GM19438 (cell line): ENCODE measurements at regions not wholly inside any gene's neighbourhood (a gene's known extent, or its start where the extent isn't known, plus 50 kb on each side); places are given as distances from the start of the nearest gene placed in this dataset.
"Not testable (repeated sequence)": the region's sequence is repeated elsewhere in the genome, so short reads cannot be mapped to it uniquely, and the experiment has no call there.

Experiments
- ATAC-seq: cut with Tn5 transposase; IDR thresholded peaks from one replicate; pipeline ENCODE4 v1.9.1; 2021; ENCODE audit warnings: low read depth; ENCODE audit not compliant: unreplicated experiment

DNA sequence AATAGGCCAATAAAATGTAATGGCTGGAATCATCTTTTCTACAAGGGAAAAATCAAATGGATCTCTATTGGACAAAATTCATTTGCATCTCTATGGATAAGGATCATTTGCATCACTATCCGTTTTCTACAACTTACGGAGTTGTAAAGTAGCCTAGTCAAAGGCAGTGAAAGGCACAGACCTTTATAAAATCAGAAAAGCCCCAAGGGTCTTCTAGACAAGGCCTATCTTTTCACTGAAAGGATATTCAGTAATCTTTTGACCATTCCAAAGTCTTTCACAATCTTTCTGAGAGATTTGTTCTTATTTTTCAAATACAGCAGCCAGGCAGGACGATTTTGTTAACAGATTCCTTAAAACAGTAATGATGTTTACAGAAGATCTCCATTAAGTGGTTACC is 119.5 kb upstream of the JADE1 start:
- ATAC-seq = no peak

DNA sequence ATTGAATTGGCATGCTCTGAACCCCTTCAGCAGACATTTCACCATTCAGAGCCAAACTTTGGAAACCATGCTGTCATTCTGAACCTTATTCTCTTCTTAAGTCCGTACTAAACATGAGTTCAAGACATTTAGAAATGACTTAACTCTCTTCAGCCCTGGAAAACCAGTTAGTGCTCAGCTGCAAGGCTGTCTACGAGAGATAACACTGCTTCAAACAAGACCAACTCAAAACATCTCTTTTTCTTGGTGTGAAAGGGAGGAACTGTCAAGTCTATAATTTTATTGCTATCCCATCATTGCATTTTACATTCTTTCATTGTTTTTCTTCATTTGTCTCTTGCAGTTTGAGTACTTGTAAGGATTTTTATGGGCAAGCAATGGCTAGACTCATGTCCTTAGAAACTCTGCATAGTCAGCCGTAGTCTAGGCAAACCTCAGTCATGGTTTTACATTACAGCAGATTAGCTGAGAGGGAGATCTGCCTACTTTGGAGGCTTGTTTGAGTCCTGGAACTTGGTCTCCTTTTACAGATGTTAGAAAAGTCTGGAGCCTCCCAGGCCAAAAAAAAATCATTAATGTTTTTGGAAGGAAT is 120.6 kb upstream of the JADE1 start:
- no peak for ATAC-seq

GRCh38 chr4:128688033-128688721 is 121.3 kb upstream of the JADE1 start:
- ATAC-seq = no peak

- ATAC-seq = no peak
Measured at GRCh38 chr4:128686810-128687209, 122.7 kb upstream of the JADE1 start.

- ATAC-seq = no peak
Measured at GRCh38 chr4:128686032-128686465, 123.5 kb upstream of the JADE1 start.

GRCh38 chr4:128684016-128684415 is 125.5 kb upstream of the JADE1 start:
- ATAC-seq = no peak

GRCh38 chr4:128682942-128683666 is 126.4 kb upstream of the JADE1 start:
- no peak for ATAC-seq

- ATAC-seq = no peak
Measured at GRCh38 chr4:128676095-128676494, 133.4 kb upstream of the JADE1 start.

DNA sequence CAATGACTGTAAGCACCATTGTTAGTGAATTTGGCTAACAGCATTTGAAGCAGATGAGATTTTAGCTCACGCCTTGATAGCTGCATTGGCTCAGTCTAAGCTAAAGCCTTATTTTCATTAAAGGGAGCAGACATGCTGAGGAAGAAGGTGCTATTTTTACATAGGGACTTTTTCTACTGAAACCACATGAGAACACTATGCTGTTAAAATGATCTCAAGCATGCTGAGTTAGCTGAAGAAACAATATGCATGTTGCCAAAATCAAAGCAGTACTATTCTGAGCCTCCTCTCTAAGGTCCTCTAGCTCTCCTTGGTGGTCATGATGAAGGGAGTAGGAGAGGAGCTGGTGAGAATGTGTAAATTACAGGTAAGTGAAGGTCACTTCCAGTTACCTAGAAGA is 134.4 kb upstream of the JADE1 start:
- ATAC-seq = peak; percentile 91

- not testable (repeated sequence) for ATAC-seq
Measured at GRCh38 chr4:128673159-128673558, 136.3 kb upstream of the JADE1 start.

DNA sequence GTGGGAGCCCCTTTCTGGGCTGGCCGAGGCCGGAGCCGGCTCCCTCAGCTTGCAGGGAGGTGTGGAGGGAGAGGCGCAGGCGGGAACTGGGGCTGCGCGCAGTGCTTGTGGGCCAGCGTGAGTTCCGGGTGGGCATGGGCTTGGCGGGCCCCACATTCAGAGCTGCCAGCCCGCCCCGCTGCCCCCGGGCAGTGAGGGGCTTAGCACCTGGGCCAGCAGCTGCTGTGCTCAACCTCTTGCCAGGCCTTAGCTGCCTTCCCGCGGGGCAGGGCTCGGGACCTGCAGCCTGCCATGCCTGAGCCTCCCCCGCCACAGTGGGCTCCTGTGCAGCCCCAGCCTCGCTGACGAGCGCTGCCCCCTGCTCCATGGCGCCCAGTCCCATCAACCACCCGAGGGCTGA is 136.9 kb upstream of the JADE1 start:
- not testable (repeated sequence) for ATAC-seq

- no peak for ATAC-seq
Measured at GRCh38 chr4:128670513-128670912, 139.0 kb upstream of the JADE1 start.

GRCh38 chr4:128668566-128668965 is 140.9 kb upstream of the JADE1 start:
- no peak for ATAC-seq

GRCh38 chr4:128665514-128665913 is 144.0 kb upstream of the JADE1 start:
- no peak for ATAC-seq

- ATAC-seq = no peak
Measured at GRCh38 chr4:128663325-128663724, 146.2 kb upstream of the JADE1 start.

DNA sequence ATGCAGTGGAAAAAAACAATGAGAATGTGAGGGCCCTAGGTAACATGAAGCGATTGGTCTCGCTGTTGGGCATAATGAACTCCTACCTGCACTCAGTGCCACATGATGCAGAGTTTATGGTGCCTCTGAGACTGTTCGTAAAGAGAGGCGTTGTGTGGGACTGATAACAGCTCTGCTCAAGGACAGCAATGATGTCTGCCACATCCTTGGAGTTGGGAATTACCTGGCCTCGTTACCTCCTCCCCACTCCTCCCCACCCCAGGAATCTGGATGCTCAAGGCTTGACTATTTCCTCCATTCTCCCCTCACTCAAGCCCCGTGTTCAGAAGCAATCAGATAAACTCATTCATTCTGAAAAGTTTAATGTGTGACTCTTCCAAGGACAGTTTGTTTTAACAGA is 148.0 kb upstream of the JADE1 start:
- no peak for ATAC-seq

GRCh38 chr4:128660361-128661215 is 148.9 kb upstream of the JADE1 start:
- ATAC-seq = no peak

DNA sequence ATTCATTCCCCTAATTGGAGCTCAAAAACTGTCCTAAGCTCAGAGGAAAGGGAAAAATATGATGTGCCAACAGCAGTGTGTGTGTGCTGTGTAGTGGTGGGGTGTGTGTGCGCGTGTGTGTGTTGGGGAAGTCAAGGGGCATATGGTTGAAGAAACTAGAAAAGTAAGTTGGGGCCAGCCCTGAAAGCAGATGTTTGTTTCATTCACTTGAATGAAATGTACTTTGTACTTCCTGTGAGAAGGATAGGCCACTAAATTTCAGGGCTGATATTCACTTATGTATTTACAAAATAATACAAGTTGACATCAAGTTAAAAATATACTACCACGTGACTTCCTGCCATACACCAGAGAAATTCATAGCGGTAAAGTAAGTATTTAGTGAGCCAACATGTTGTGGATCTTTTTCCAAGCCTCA is 151.3 kb upstream of the JADE1 start:
- no peak for ATAC-seq

DNA sequence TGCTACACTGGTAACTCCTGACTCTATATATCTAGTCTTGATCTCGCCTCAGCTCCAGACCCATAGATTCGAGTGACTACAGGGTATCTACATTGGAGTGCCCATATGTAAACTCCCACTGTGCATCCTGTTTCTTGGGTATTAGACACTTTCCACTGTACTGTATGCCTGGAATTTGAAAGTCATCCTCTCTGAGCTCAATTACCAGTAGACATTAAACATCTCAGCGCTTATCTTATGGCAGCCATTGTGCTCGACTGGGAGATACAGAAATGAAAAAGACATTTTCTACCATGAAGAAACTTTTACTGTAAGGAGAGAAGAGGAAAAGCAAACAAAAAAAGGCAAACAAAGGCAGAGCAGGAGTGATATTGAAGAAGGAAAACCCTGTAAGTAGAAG is 151.9 kb upstream of the JADE1 start:
- ATAC-seq = no peak

- ATAC-seq = no peak
Measured at GRCh38 chr4:128654465-128654864, 155.0 kb upstream of the JADE1 start.
